ENCODE measurements at regions not wholly inside any gene's neighbourhood (a gene's known extent, or its start where the extent isn't known, plus 50 kb on each side); places are given as distances from the start of the nearest gene placed in this dataset.

DNA sequence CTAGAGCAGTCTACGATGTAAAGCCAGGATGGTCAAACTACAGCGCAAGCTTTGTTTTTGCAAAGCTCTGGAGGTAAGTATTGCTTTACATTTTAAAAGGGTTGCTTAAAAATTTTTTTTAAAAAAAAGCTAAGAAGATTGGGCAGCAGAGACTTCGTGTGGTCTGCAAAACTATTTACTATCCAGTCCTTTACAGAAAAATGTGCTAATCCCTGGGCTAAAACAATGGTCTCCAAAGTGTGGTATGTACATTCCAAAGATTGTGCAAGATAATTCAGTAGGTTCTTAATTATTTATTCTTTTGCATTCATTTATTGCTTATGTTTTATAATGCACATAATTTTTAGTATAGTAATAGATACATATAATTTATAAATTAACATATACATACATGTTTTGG is 113.2 kb downstream of the MFAP3L start:
- TF ChIP-seq, protein P1, sequence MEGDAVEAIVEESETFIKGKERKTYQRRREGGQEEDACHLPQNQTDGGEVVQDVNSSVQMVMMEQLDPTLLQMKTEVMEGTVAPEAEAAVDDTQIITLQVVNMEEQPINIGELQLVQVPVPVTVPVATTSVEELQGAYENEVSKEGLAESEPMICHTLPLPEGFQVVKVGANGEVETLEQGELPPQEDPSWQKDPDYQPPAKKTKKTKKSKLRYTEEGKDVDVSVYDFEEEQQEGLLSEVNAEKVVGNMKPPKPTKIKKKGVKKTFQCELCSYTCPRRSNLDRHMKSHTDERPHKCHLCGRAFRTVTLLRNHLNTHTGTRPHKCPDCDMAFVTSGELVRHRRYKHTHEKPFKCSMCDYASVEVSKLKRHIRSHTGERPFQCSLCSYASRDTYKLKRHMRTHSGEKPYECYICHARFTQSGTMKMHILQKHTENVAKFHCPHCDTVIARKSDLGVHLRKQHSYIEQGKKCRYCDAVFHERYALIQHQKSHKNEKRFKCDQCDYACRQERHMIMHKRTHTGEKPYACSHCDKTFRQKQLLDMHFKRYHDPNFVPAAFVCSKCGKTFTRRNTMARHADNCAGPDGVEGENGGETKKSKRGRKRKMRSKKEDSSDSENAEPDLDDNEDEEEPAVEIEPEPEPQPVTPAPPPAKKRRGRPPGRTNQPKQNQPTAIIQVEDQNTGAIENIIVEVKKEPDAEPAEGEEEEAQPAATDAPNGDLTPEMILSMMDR (IDR thresholded peaks at IDR 0.05; ENCODE audit: low read length) = no peak
- TF ChIP-seq EZH2phosphoT487 (IDR thresholded peaks at IDR 0.05; ENCODE audit: low read length) (no peak), EZH2 (optimal IDR thresholded peaks at IDR 0.05; ENCODE audit: low read depth, low read length) (no peak)

Data from MM.1S (cell line).